ENCODE measurements at regions not wholly inside any gene's neighbourhood (a gene's known extent, or its start where the extent isn't known, plus 50 kb on each side); places are given as distances from the start of the nearest gene placed in this dataset.
"Not testable (repeated sequence)": the region's sequence is repeated elsewhere in the genome, so short reads cannot be mapped to it uniquely, and the experiment has no call there.

DNA sequence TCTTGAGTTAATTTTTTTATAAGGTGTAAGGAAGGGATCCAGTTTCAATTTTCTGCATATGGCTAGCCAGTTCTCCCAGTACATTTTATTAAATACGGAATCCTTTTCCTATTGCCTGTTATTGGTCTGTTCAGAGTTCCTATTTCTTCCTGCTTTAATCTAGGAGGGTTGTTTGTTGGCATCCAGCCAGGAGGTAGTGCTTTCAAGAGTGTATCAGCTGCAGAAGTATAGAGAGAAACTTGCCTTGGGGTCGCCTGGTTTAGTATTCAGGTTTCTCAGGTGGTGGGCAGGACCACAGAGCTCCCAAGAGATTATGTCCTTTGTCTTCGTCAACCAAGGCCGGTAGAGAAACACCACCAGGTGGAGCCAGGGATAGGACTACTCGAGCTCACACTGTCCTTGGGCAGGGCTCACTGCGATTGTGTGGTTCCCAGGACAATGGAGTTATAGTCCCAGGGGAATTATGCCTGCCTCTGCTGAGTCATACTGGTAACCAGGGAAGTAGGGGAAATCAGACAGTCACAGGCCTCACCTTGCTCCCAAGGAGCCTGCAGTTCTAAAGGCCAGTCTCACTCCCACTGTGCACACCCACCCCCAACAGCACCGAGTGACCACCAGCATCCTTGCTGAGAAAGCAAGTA, 168.1 kb downstream of the VSIG4 start:
- H3K27ac Mint-ChIP-seq, result no peak overlapping the region
- H3K36me3 Mint-ChIP-seq (ENCODE audit: low read depth), result peaks cover 5% of the 10 kb centered on the region
- H3K27me3 Mint-ChIP-seq (ENCODE audit: low read depth), result no peaks in the 10 kb centered on the region
- H3K4me3 Mint-ChIP-seq, result no peak overlapping the region
- peaks cover 4% of the 10 kb centered on the region for H3K9me3 Mint-ChIP-seq
- H3K4me1 Mint-ChIP-seq (ENCODE audit: low read depth), result peaks cover 22% of the 10 kb centered on the region

DNA sequence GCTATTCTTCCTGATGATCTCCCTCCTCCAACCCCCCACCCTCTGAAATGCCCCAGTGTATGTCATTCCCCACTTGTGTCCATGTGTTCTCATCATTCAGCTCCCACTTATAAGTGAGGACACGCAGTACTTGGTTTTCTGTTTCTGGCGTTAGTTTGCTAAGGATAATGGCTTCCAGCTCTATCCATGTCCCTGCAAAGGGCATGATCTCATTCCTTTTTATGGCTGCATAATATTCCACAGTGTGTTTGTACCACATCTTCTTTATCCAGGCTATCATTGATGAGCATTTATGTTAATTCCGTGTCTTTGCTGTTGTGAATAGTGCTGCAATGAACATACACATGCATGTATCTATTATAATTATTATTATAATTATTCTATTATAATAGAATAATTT, 169.3 kb downstream of the VSIG4 start:
- H3K4me1 Mint-ChIP-seq (ENCODE audit: low read depth), result peaks cover 33% of the 10 kb centered on the region
- H3K4me3 Mint-ChIP-seq; H3K9me3 Mint-ChIP-seq; H3K27me3 Mint-ChIP-seq (ENCODE audit: low read depth); H3K27ac Mint-ChIP-seq; H3K36me3 Mint-ChIP-seq (ENCODE audit: low read depth): not testable (repeated sequence)

DNA sequence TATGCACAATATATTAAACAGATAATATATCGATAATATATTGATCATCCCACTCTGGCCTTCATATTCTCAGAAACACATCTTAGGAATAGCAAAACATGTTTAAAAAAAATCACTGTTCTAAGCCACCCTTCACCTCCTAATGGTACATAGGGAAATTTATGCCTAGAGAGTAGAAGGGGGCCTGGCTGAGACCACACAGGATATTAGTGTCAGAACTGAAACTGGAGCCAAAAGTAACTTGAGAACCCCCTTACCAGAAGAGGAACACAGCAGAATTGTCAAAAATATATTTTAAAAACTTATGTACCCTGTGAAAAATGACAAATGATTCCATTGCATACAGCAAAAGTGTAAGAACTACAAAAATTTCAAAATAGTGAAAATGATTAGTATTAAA, 173.1 kb downstream of the VSIG4 start:
- H3K4me3 Mint-ChIP-seq, result peak overlapping the region; percentile 37
- peaks cover 22% of the 10 kb centered on the region for H3K4me1 Mint-ChIP-seq (ENCODE audit: low read depth)
- H3K27me3 Mint-ChIP-seq (ENCODE audit: low read depth), result no peaks in the 10 kb centered on the region
- H3K9me3 Mint-ChIP-seq, result no peaks in the 10 kb centered on the region
- H3K36me3 Mint-ChIP-seq (ENCODE audit: low read depth), result peaks cover 7% of the 10 kb centered on the region
- H3K27ac Mint-ChIP-seq, result peak overlapping the region; percentile 58

DNA sequence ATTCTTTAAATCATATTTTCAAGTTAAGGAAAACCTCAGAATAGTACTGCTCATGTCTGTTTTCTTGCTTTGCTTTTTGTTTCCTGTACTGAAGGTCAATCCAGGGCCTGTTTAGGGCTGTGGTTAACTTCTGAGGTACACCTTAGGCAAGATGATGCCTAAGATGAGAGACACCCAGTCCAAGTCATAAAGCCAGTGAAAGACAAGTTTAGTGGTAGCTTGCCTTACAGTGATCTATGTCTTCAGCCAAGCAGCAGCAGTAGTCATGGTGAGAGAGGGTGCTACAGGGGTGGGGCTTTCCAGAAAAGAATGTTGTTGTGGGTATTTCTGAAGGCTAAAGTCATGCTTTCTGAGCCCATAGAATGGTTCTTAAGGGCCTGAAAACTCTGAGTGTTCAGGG, 173.7 kb downstream of the VSIG4 start:
- Mint-ChIP-seq H3K4me3 (peak overlapping the region; percentile 33), H3K9me3 (no peaks in the 10 kb centered on the region), H3K36me3 (ENCODE audit: low read depth) (peaks cover 7% of the 10 kb centered on the region), H3K27ac (peak overlapping the region; percentile 78), H3K4me1 (ENCODE audit: low read depth) (peaks cover 25% of the 10 kb centered on the region), H3K27me3 (ENCODE audit: low read depth) (no peaks in the 10 kb centered on the region)

DNA sequence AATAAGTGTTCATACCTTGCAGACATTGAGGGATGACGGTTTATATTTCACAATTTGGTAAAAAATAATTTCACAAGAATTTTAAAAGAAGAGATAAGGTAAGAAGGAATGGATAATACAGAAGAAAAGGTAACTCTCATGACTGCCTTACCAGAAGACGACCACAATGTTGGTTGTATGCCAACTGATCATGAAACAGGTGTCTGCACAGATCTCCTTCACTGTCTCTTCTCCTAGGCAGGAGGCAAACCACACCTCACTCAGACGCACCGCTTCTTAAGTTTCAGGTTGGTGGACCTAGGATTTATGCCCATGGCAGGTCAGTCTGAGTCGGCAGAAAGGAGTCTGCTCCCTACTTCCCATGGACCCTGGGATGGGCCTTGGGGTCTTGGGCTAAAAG, 177.2 kb downstream of the VSIG4 start:
- no peaks in the 10 kb centered on the region for H3K9me3 Mint-ChIP-seq
- H3K4me3 Mint-ChIP-seq, result no peak overlapping the region
- no peak overlapping the region for H3K27ac Mint-ChIP-seq
- H3K27me3 Mint-ChIP-seq (ENCODE audit: low read depth), result no peaks in the 10 kb centered on the region
- peaks cover 5% of the 10 kb centered on the region for H3K36me3 Mint-ChIP-seq (ENCODE audit: low read depth)
- H3K4me1 Mint-ChIP-seq (ENCODE audit: low read depth), result peaks cover 31% of the 10 kb centered on the region

DNA sequence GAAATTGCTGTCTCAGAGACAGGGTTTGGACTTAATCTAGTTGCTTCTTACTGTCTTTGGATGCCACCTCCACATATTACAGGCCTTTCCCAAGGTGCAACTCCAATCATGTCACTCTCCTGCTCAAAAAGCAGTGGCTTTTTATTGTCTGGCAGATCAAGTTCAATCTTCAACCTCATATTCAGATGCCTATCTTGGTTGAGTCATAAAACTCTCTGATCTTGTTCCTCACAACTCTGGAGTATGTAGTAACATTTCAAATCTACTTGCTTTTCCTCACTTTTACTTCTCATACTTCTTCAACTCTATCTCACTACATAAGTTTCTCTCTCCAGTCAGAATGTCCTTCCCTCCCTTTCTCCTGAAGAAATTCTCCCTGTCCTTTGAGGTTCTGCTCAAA, 180.6 kb downstream of the VSIG4 start:
- Mint-ChIP-seq H3K36me3 (ENCODE audit: low read depth) (peaks cover 7% of the 10 kb centered on the region), H3K27ac (no peak overlapping the region), H3K4me1 (ENCODE audit: low read depth) (peaks cover 16% of the 10 kb centered on the region), H3K27me3 (ENCODE audit: low read depth) (no peaks in the 10 kb centered on the region), H3K9me3 (peaks cover 15% of the 10 kb centered on the region), H3K4me3 (no peak overlapping the region)

DNA sequence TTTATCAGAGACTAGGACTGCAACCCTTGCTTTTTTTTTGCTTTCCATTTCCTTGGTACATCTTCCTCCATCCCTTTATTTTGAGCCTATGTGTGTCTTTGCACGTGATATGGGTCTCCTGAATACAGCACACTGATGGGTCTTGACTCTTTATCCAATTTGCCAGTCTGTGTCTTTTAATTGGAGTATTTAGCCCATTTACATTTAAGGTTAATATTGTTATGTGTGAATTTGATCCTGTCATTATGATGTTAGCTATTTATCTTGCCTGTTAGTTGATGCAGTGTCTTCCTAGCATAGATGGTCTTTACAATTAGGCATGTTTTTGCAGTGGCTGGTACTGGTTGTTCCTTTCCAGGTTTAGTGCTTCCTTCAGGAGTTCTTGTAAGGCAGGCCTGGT, 185.4 kb downstream of the VSIG4 start:
- H3K36me3 Mint-ChIP-seq (ENCODE audit: low read depth), result not testable (repeated sequence)

DNA sequence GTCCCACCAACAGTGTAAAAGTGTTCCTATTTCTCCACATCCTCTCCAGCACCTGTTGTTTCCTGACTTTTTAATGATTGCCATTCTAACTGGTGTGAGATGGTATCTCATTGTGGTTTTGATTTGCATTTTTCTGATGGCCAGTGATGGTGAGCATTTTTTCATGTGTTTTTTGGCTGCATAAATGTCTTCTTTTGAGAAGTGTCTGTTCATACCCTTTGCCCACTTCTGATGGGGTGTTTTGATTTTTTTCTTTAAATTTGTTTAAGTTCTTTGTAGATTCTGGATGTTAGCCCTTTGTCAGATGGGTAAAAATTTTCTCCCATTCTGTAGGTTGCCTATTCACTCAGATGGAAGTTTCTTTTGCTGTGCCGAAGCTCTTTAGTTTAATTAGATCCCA, 183.9 kb downstream of the MSN start:
- not testable (repeated sequence) for H3K27ac Mint-ChIP-seq; H3K4me1 Mint-ChIP-seq (ENCODE audit: low read depth); H3K4me3 Mint-ChIP-seq; H3K36me3 Mint-ChIP-seq (ENCODE audit: low read depth); H3K27me3 Mint-ChIP-seq (ENCODE audit: low read depth)
- H3K9me3 Mint-ChIP-seq, result peaks cover 19% of the 10 kb centered on the region

More for the DNA sequence above, 185.4 kb downstream of the VSIG4 start:
- H3K27ac Mint-ChIP-seq; H3K4me1 Mint-ChIP-seq (ENCODE audit: low read depth); H3K4me3 Mint-ChIP-seq; H3K27me3 Mint-ChIP-seq (ENCODE audit: low read depth): not testable (repeated sequence)
- peaks cover 24% of the 10 kb centered on the region for H3K9me3 Mint-ChIP-seq

DNA sequence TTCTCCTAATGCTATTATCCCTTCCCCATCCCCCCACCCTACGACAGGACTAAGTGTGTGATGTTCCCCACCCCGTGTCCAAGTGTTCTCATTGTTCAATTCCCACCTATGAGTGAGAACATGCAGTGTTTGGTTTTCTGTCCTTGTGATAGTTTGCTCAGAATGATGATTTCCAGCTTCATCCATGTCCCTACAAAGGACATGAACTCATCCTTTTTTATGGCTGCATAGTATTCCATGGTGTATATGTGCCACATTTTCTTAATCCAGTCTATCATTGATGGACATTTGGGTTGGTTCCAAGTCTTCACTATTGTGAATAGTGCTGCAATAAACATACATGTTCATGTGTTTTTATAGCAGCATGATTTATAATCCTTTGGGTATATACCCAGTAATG, 183.4 kb downstream of the MSN start:
- H3K4me3 Mint-ChIP-seq; H3K27ac Mint-ChIP-seq; H3K27me3 Mint-ChIP-seq (ENCODE audit: low read depth); H3K36me3 Mint-ChIP-seq (ENCODE audit: low read depth); H3K4me1 Mint-ChIP-seq (ENCODE audit: low read depth): not testable (repeated sequence)
- peaks cover 19% of the 10 kb centered on the region for H3K9me3 Mint-ChIP-seq

DNA sequence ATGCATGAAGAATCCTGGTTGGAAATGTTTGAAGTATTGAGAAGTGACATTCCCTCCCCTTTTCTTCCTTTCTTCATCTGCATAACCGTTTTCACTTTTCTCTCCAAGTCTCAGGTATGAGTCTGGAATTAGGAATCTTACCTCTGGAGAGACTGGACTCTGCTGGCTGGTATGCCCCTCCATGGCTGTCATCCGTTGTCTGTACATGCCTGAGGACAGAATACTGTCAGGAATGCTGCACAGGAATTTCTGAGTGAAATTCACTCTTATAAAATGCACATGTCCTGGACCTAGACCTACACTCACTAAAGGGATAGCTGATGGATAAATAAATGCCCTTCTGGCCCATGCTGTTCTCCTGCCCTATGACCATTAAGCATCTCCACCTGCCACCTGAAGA, 179.5 kb downstream of the MSN start:
- Mint-ChIP-seq H3K27me3 (ENCODE audit: low read depth) (no peaks in the 10 kb centered on the region), H3K27ac (no peak overlapping the region), H3K4me1 (ENCODE audit: low read depth) (no peaks in the 10 kb centered on the region), H3K36me3 (ENCODE audit: low read depth) (peaks cover under 1% of the 10 kb centered on the region), H3K9me3 (peaks cover 4% of the 10 kb centered on the region), H3K4me3 (no peak overlapping the region)

DNA sequence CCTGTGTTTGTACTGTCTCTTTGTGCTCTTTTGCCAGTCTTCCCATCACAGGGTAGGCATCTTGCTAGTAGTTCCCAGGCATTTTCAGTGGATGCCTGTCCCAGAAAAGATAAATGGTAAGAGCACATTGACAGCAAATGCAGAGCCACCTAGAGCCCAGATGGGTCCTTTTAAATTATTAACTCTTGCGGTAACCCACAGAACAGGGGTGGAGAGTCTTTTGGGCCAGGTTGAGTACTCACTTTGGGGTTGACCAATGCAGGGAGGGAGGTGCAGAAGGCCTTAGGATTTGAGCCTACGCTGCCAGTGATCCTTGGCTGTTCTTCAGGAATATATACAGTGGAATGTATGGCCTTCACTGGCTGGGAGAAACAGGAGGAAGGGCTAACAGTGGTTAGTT, 173.8 kb downstream of the MSN start:
- peaks cover 6% of the 10 kb centered on the region for H3K4me1 Mint-ChIP-seq (ENCODE audit: low read depth)
- H3K4me3 Mint-ChIP-seq, result no peak overlapping the region
- H3K9me3 Mint-ChIP-seq, result peaks cover 4% of the 10 kb centered on the region
- H3K27ac Mint-ChIP-seq, result no peak overlapping the region
- H3K27me3 Mint-ChIP-seq (ENCODE audit: low read depth), result no peaks in the 10 kb centered on the region
- peaks cover 2% of the 10 kb centered on the region for H3K36me3 Mint-ChIP-seq (ENCODE audit: low read depth)

DNA sequence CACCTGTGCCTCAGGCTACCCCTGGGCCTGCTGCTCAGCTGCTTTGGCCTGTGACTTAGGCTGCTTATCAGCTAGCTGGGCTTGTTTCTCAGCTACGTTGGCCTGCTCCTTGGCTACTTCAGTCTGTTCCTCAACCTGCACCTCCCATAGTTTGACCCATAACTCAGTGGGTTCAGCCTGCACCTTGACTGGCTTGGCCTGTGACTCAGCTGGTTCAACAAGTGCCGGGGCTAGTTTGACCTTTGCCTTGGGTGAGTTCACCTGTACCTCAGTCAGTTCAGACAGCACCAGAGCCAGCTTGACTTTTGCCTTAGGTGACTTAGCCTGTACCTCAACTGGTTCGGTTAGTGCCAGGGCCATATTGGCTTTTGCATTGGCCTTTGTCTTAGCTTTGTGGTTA, 171.2 kb downstream of the MSN start:
- H3K4me3 Mint-ChIP-seq, result no peak overlapping the region
- H3K9me3 Mint-ChIP-seq, result peaks cover 4% of the 10 kb centered on the region
- no peaks in the 10 kb centered on the region for H3K27me3 Mint-ChIP-seq (ENCODE audit: low read depth)
- H3K4me1 Mint-ChIP-seq (ENCODE audit: low read depth), result peaks cover 6% of the 10 kb centered on the region
- peaks cover 2% of the 10 kb centered on the region for H3K36me3 Mint-ChIP-seq (ENCODE audit: low read depth)
- no peak overlapping the region for H3K27ac Mint-ChIP-seq

DNA sequence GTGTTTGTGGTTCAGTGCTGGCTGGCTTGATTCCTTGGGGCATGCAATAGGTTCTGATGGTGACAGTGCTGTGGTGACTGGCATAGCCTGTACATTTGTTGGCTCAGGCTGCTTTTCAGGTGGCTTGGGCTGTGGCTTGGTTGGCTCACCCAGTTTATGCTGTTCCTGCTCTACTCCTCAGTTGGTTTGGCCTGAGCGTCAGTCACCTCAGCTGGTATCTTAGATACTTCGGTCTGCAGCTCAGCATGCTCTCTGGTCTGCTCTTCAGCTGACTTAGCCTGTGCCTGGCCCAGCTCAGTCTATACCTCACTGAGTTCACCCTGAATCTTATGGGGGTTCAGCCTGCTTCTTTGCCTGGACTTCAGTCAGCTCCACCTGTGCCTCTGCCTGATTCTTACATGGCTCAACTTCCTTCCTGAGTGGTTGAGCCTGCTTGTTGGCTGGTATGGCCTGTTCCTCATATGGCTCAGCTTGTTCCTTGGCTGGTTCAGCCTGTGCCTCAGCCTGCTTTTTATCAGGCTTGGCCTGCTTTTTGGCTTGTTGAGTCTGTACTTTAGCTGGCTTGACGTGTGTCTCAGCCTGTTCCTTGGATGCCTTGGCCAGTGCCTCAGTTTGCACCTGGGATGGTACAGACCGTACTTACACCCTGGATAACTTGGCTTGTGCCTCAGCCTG, 170.6 kb downstream of the MSN start:
- H3K4me3 Mint-ChIP-seq, result no peak overlapping the region
- no peak overlapping the region for H3K27ac Mint-ChIP-seq
- H3K36me3 Mint-ChIP-seq (ENCODE audit: low read depth), result peaks cover 2% of the 10 kb centered on the region
- no peaks in the 10 kb centered on the region for H3K27me3 Mint-ChIP-seq (ENCODE audit: low read depth)
- H3K4me1 Mint-ChIP-seq (ENCODE audit: low read depth), result peaks cover 6% of the 10 kb centered on the region
- H3K9me3 Mint-ChIP-seq, result peaks cover 4% of the 10 kb centered on the region

DNA sequence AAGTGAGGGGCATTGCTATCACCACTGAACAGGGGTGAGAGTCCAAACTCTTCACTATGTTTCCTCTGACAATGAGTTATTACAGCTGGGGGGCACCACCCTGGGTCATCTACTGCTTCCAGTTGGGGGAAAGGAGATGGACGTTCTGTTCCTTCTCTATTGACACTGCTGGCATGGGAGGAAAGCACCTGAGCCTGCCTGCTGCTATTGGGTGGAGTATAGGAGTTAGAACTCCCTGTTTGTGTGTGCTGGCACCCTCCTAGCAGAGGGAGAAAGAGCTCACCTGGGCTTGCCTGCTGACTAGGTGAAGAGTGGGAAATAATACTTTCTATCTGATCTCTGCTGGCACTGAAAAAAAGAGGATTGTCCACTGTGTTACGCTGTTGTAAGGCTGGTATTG, 163.8 kb downstream of the MSN start:
- peaks cover 3% of the 10 kb centered on the region for H3K4me1 Mint-ChIP-seq (ENCODE audit: low read depth)
- H3K36me3 Mint-ChIP-seq (ENCODE audit: low read depth), result no peaks in the 10 kb centered on the region
- H3K27me3 Mint-ChIP-seq (ENCODE audit: low read depth), result no peaks in the 10 kb centered on the region
- H3K4me3 Mint-ChIP-seq, result no peak overlapping the region
- no peaks in the 10 kb centered on the region for H3K9me3 Mint-ChIP-seq
- H3K27ac Mint-ChIP-seq, result no peak overlapping the region

DNA sequence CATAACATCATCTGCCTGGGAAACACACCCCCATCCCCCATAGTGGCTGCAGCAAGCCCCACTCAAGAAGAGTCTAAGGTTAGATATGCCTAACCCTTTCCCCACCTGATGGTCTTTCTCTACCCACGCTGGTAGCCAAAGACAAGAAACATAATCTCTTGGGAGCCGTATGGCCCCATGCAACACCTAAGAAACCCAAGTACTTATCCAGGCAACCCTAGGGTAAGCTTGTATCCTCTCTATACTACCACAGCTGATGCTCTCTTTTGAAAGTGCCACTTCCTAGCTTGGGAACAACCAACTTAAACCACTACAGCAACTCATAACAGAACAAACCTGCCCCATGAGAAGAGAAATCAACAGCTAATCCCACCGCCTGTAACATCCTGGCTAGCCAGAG, 161.1 kb downstream of the MSN start:
- Mint-ChIP-seq H3K36me3 (ENCODE audit: low read depth) (peaks cover 2% of the 10 kb centered on the region), H3K27ac (no peak overlapping the region), H3K9me3 (no peaks in the 10 kb centered on the region), H3K4me3 (no peak overlapping the region), H3K27me3 (ENCODE audit: low read depth) (no peaks in the 10 kb centered on the region), H3K4me1 (ENCODE audit: low read depth) (peaks cover 3% of the 10 kb centered on the region)

DNA sequence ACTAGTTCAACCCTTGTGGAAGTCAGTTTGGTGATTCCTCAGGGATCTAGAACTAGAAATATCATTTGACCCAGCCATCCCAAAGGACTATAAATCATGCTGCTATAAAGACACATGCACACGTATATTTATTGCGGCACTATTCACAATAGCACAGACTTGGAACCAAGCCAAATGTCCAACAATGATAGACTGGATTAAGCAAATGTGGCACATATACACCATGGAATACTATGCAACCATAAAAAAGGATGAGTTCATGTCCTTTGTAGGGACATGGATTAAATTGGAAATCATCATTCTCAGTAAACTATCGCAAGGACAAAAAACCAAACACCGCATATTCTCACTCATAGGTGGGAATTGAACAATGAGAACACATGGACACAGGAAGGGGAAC, 157.8 kb downstream of the MSN start:
- not testable (repeated sequence) for H3K4me3 Mint-ChIP-seq; H3K27ac Mint-ChIP-seq; H3K9me3 Mint-ChIP-seq; H3K4me1 Mint-ChIP-seq (ENCODE audit: low read depth); H3K27me3 Mint-ChIP-seq (ENCODE audit: low read depth); H3K36me3 Mint-ChIP-seq (ENCODE audit: low read depth)

Measured in T-helper 1 cell treated with Interleukin-12 subunit alpha and Interleukin-12 subunit beta and Interleukin-4 antibody, amounts not matched to agents 30 μg/mL and 1 μg/mL, for 36 hours (primary cell).